K562 (cell line): ENCODE measurements at regions not wholly inside any gene's neighbourhood (a gene's known extent, or its start where the extent isn't known, plus 50 kb on each side); places are given as distances from the start of the nearest gene placed in this dataset.

Source experiments
- ATAC-seq: fragments of 200-7000 bp; cut with Tn5 transposase; 3 replicates; pipeline ENCODE4 v1.9.1; 2020; ENCODE audit warnings: moderate library complexity
- BruUV-seq: library from RNA; stranded (reverse); fragments of 400-500 nt; replicated peaks from 2 replicates; lab custom pipeline; 2021; lab: Mats Ljungman, UMichigan
- CTCF ChIA-PET: fragments of 300-600 bp; formaldehyde crosslinking; extraction: SDS; loops from one replicate; lab custom pipeline; 2021; ENCODE audit warnings: low intra/inter-chr PET ratio; lab: Yijun Ruan, JAX
- POLR2A ChIA-PET: fragments of 300-600, 350-650 bp; sonication (Branson Sonifier 250); formaldehyde crosslinking; extraction: SDS; loops from one replicate; lab custom pipeline; 2021; ENCODE audit warnings: antibody characterized with exemption, inconsistent platforms; lab: Yijun Ruan, JAX
- DNase-seq, 4 experiments: peaks; one replicate each; pipeline versions ENCODE4 v3.0.0 to v3.0.0-alpha.2; 2011 to 2018; ENCODE audit warnings: low spot score in 3 of 4, mixed read lengths in 3 of 4; ENCODE audit errors: extremely low read depth in 1 of 4
- FAIRE-seq: peaks from 2 replicates; lab custom pipeline; 2011; peaks lifted over from hg19 to GRCh38; lab: Jason Lieb, UNC
- H2AFZ ChIP-seq: 2 replicates; pipeline ENCODE4 v1.6.0; 2011; ENCODE audit warnings: low read depth, low read length, control low read depth, inconsistent platforms
- H3K27ac ChIP-seq: fragments of 200-600 bp; 3 replicates; pipeline ENCODE4 v1.8.0; 2011; ENCODE audit warnings: low read depth, mild to moderate bottlenecking, control low read depth, inconsistent platforms, low read length, moderate library complexity, mixed read lengths; ENCODE audit errors: extremely low read depth
- H3K27me3 ChIP-seq, 2 experiments: fragments of 300-600 bp in 1 of 2; 2 replicates in 1 of 2; 3 replicates in 1 of 2; pipeline versions ENCODE4 v1.6.0 to v1.8.0; 2011; ENCODE audit warnings: inconsistent platforms in 2 of 2, low read length in 2 of 2, mild to moderate bottlenecking in 1 of 2, mixed read lengths in 1 of 2, moderate library complexity in 1 of 2; ENCODE audit not compliant: control insufficient read depth in 2 of 2, insufficient read depth in 2 of 2
- H3K36me3 ChIP-seq: fragments of 300-600 bp; 3 replicates; pipeline ENCODE4 v1.8.0; 2011; ENCODE audit warnings: mild to moderate bottlenecking, low read length, inconsistent platforms; ENCODE audit not compliant: control insufficient read depth, insufficient read depth
- H3K4me1 ChIP-seq, 2 experiments: fragments of 200-600 bp in 1 of 2; replicated peaks in 1 of 2; 2 replicates in 1 of 2; 3 replicates in 1 of 2; pipeline versions ENCODE4 v1.5.1 to v1.8.0; 2011; ENCODE audit warnings: inconsistent platforms in 2 of 2, low read length in 2 of 2, mild to moderate bottlenecking in 1 of 2, mixed read lengths in 1 of 2, moderate library complexity in 1 of 2; ENCODE audit not compliant: control insufficient read depth in 2 of 2, insufficient read depth in 2 of 2
- H3K4me2 ChIP-seq: 2 replicates; pipeline ENCODE4 v1.6.1; 2011; ENCODE audit warnings: low read length, control low read depth, inconsistent platforms, mixed read lengths; ENCODE audit not compliant: insufficient read depth
- H3K4me3 ChIP-seq: fragments of 200-600 bp; sonication (generic), shearing (Covaris generic); 2 replicates; pipeline ENCODE4 v1.5.1; 2016; ENCODE audit warnings: control low read depth, inconsistent platforms
- H3K79me2 ChIP-seq: fragments of 200-600 bp; 3 replicates; pipeline ENCODE4 v1.8.0; 2011; ENCODE audit warnings: low read length, inconsistent platforms; ENCODE audit not compliant: control insufficient read depth, insufficient read depth
- H3K9ac ChIP-seq, 2 experiments: 2 replicates each; pipeline versions ENCODE4 v1.6.0 to v1.6.1; 2011; ENCODE audit warnings: low read depth in 2 of 2, low read length in 2 of 2, control low read depth in 1 of 2, inconsistent platforms in 1 of 2, mild to moderate bottlenecking in 1 of 2, mixed read lengths in 1 of 2; ENCODE audit not compliant: insufficient read depth in 1 of 2
- H3K9me1 ChIP-seq: one replicate; pipeline ENCODE4 v1.6.0; 2011; ENCODE audit warnings: inconsistent platforms, mild to moderate bottlenecking, low read length, moderate library complexity; ENCODE audit not compliant: control insufficient read depth, insufficient read depth
- H3K9me3 ChIP-seq: replicated peaks from 2 replicates; pipeline ENCODE4 v1.5.1; 2011; ENCODE audit warnings: low read depth, low read length, inconsistent platforms; ENCODE audit not compliant: control insufficient read depth, insufficient read depth
- H4K20me1 ChIP-seq: replicated peaks from 2 replicates; pipeline ENCODE4 v1.6.1; 2011; ENCODE audit warnings: low read length, inconsistent platforms, mixed read lengths; ENCODE audit not compliant: control insufficient read depth, insufficient read depth
- CREBBP ChIP-seq: IDR thresholded peaks from one replicate; pipeline ENCODE4 v1.6.1; 2012; ENCODE audit warnings: low read depth, mild to moderate bottlenecking, control low read depth, inconsistent platforms, low read length
- DIDO1 ChIP-seq: fragments of 450-650 bp; IDR thresholded peaks from 2 replicates; pipeline ENCODE4 v1.6.1; 2016; ENCODE audit warnings: low read depth, missing biosample characterization, missing genetic modification characterization
- ESRRA ChIP-seq: fragments of 450-650 bp; IDR thresholded peaks from 2 replicates; pipeline ENCODE4 v1.6.1; 2014; ENCODE audit warnings: low read depth, mild to moderate bottlenecking, moderate library complexity, borderline replicate concordance
- JUN ChIP-seq, 2 experiments: sonication (generic) in 1 of 2; formaldehyde crosslinking in 1 of 2; IDR thresholded peaks; 2 replicates each; pipeline versions ENCODE4 v1.6.1 to v1.8.0; 2012 to 2022; ENCODE audit warnings: borderline replicate concordance in 2 of 2, mild to moderate bottlenecking in 2 of 2, improper control_type of control experiment in 1 of 2, low read depth in 1 of 2, low read length in 1 of 2, missing genetic modification reagents in 1 of 2
- KLF6 ChIP-seq: fragments of 250-450 bp; sonication (Bioruptor Pico); IDR thresholded peaks from 2 replicates; pipeline ENCODE4 v1.4.0; 2020; ENCODE audit warnings: mild to moderate bottlenecking, moderate library complexity, borderline replicate concordance
- LCOR ChIP-seq: sonication (generic); formaldehyde crosslinking; IDR thresholded peaks from 2 replicates; pipeline ENCODE4 v1.8.0; 2022; ENCODE audit warnings: mild to moderate bottlenecking, missing genetic modification reagents
- MBD2 ChIP-seq: sonication (generic); IDR thresholded peaks from 2 replicates; pipeline ENCODE4 v1.6.1; 2016; ENCODE audit warnings: low read depth, borderline replicate concordance
- NCOA1 ChIP-seq: fragments of 450-650 bp; IDR thresholded peaks from 2 replicates; pipeline ENCODE4 v1.6.1; 2016; ENCODE audit warnings: low read depth
- NCOA6 ChIP-seq: fragments of 450-650 bp; IDR thresholded peaks from 2 replicates; pipeline ENCODE4 v1.6.1; 2017; ENCODE audit warnings: mild to moderate bottlenecking
- TFAM ChIP-seq: fragments of 250-450 bp; sonication (Bioruptor Pico); conservative IDR thresholded peaks from 2 replicates; pipeline ENCODE4 v1.5.0; 2021; ENCODE audit warnings: mild to moderate bottlenecking, moderate library complexity
- TRIM28 ChIP-seq: fragments of 450-650 bp; IDR thresholded peaks from 2 replicates; pipeline ENCODE4 v1.6.1; 2017
- ZEB2 ChIP-seq: fragments of 450-650 bp; IDR thresholded peaks from 2 replicates; pipeline ENCODE4 v1.6.1; 2016
- ZNF124 ChIP-seq: sonication (generic); formaldehyde crosslinking; IDR thresholded peaks from 2 replicates; pipeline ENCODE4 v1.8.1; 2022; ENCODE audit warnings: missing genetic modification reagents
- ZNF436 ChIP-seq: fragments of 250-450, 450-650 bp; sonication (Bioruptor Pico); formaldehyde crosslinking; IDR thresholded peaks from 2 replicates; pipeline ENCODE4 v1.7.0; 2020; ENCODE audit warnings: mild to moderate bottlenecking
- WGBS: fragments of 100-300 bp; shearing (Covaris generic); methylation state at CpG from one replicate; pipeline ENCODE4 v1.1.6; 2016; ENCODE audit warnings: low coverage, mixed read lengths; ENCODE audit not compliant: insufficient coverage; ENCODE audit errors: missing lambda C conversion rate; 5-methylcytosine and 5-hydroxymethylcytosine counted together
- in situ Hi-C: fragments of 300-500 bp; cut with MboI; formaldehyde crosslinking; loops from 4 replicates; pipeline ENCODE4 v1.15.0; 2018; ENCODE audit warnings: inconsistent platforms, mixed read lengths
- intact Hi-C: fragments of 100-400 bp; cut with micrococcal nuclease; formaldehyde crosslinking; loops from 2 replicates; pipeline ENCODE4 v1.14.2; 2022
- TF ChIP-seq, protein P1 (sequence below): fragments of 450-650 bp; IDR thresholded peaks from 2 replicates; pipeline ENCODE4 v1.6.1; 2016; ENCODE audit warnings: antibody characterized with exemption
- TF ChIP-seq, protein P2 (sequence below): fragments of 150-350 bp; IDR thresholded peaks from 2 replicates; pipeline ENCODE4 v1.6.1; 2014; ENCODE audit warnings: low read depth, mild to moderate bottlenecking, low read length, borderline replicate concordance

DNA sequence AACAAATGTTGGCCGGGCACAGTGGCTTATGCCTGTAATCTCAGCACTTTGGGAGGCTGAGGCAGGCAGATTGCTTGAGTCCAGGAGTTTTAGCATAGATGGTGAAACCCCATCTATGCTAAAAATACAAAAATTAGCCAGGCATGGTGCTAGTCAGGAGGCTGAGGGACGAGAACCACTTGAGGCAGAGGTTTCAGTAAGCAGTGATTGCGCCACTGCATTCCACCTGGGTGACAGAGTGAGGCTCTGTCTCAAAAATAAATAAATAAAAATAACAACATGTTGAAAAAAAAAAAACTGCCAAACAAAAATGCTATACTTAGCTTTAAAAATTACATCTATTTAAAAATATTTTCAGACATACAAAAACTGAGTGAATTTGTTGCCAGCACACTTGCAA, 374.2 kb upstream of the SMIM31 start:
- H3K9ac ChIP-seq, result no peak overlapping the region
- ATAC-seq, result no peak
- BruUV-seq, result no TSS peak
- TF ChIP-seq JUN (IDR thresholded peaks at IDR 0.05; ENCODE audit: borderline replicate concordance, low read depth, low read length) (no peak), JUN (CRISPR knock-in tag; IDR thresholded peaks at IDR 0.05; ENCODE audit: borderline replicate concordance) (no peak), ZNF436 (no peak), KLF6 (no peak), CREBBP (no peak), MBD2 (no peak), DIDO1 (no peak), TRIM28 (no peak), TFAM (CRISPR knock-in tag) (no peak), NCOA6 (no peak), ZNF124 (CRISPR knock-in tag) (no peak), ESRRA (no peak), NCOA1 (no peak), ZEB2 (no peak), LCOR (CRISPR knock-in tag) (no peak)
- TF ChIP-seq, protein P1, sequence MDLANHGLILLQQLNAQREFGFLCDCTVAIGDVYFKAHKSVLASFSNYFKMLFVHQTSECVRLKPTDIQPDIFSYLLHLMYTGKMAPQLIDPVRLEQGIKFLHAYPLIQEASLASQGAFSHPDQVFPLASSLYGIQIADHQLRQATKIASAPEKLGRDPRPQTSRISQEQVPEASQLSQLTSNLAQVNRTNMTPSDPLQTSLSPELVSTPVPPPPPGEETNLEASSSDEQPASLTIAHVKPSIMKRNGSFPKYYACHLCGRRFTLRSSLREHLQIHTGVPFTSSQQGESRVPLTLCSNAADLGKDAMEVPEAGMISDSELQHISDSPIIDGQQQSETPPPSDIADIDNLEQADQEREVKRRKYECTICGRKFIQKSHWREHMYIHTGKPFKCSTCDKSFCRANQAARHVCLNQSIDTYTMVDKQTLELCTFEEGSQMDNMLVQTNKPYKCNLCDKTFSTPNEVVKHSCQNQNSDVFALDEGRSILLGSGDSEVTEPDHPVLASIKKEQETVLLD, result no peak
- TF ChIP-seq, protein P2, sequence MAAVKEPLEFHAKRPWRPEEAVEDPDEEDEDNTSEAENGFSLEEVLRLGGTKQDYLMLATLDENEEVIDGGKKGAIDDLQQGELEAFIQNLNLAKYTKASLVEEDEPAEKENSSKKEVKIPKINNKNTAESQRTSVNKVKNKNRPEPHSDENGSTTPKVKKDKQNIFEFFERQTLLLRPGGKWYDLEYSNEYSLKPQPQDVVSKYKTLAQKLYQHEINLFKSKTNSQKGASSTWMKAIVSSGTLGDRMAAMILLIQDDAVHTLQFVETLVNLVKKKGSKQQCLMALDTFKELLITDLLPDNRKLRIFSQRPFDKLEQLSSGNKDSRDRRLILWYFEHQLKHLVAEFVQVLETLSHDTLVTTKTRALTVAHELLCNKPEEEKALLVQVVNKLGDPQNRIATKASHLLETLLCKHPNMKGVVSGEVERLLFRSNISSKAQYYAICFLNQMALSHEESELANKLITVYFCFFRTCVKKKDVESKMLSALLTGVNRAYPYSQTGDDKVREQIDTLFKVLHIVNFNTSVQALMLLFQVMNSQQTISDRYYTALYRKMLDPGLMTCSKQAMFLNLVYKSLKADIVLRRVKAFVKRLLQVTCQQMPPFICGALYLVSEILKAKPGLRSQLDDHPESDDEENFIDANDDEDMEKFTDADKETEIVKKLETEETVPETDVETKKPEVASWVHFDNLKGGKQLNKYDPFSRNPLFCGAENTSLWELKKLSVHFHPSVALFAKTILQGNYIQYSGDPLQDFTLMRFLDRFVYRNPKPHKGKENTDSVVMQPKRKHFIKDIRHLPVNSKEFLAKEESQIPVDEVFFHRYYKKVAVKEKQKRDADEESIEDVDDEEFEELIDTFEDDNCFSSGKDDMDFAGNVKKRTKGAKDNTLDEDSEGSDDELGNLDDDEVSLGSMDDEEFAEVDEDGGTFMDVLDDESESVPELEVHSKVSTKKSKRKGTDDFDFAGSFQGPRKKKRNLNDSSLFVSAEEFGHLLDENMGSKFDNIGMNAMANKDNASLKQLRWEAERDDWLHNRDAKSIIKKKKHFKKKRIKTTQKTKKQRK, result no peak
- TF ChIP-seq, all 486 proteins: peak for 0
- no peaks in the 10 kb centered on the region for H3K9me1 ChIP-seq
- no peaks in the 10 kb centered on the region for H3K79me2 ChIP-seq
- H2AFZ ChIP-seq, result no peak overlapping the region
- CTCF ChIA-PET, result no interaction called here
- no peaks in the 10 kb centered on the region for H3K27me3 ChIP-seq
- FAIRE-seq, result no peak
- no peak for DNase-seq
- no peaks in the 10 kb centered on the region for H3K36me3 ChIP-seq
- no peak overlapping the region for H3K4me2 ChIP-seq
- no peaks in the 10 kb centered on the region for H3K9me3 ChIP-seq
- POLR2A ChIA-PET, result no interaction called here
- no peaks in the 10 kb centered on the region for H4K20me1 ChIP-seq
- WGBS, result 6% methylated on average over 3 of the region's 3 CpGs
- intact Hi-C loops, result no loop called here
- in situ Hi-C loops, result no loop called here
- no peak overlapping the region for H3K4me3 ChIP-seq
- no peak overlapping the region for H3K27ac ChIP-seq
- no peaks in the 10 kb centered on the region for H3K4me1 ChIP-seq
